AG04449 (cell line): ENCODE measurements at regions not wholly inside any gene's neighbourhood (a gene's known extent, or its start where the extent isn't known, plus 50 kb on each side); places are given as distances from the start of the nearest gene placed in this dataset.
"Not testable (repeated sequence)": the region's sequence is repeated elsewhere in the genome, so short reads cannot be mapped to it uniquely, and the experiment has no call there.

Experiments
- CTCF ChIA-PET: fragments of 350-600 bp; formaldehyde crosslinking; extraction: SDS; loops from one replicate; lab custom pipeline; 2021; ENCODE audit warnings: antibody characterized with exemption; lab: Yijun Ruan, JAX
- POLR2A ChIA-PET: fragments of 400-600, 350-600 bp; formaldehyde crosslinking; extraction: SDS; loops from one replicate; lab custom pipeline; 2020; ENCODE audit warnings: antibody characterized with exemption, inconsistent platforms; lab: Yijun Ruan, JAX
- DNase-seq: peaks from one replicate; pipeline ENCODE4 v3.0.0-alpha.2; 2010; ENCODE audit warnings: low read depth, low spot score
- H3K4me3 ChIP-seq: 2 replicates; pipeline ENCODE4 v1.5.1; 2011; ENCODE audit warnings: low read depth, mild to moderate bottlenecking, control low read depth, low read length
- TF ChIP-seq, protein P1 (sequence below): IDR thresholded peaks from one replicate; pipeline ENCODE4 v1.5.1; 2011; ENCODE audit warnings: mild to moderate bottlenecking, moderate library complexity, low read length, control low read depth, inconsistent platforms; ENCODE audit not compliant: insufficient read depth; ENCODE audit errors: missing control alignments

DNA sequence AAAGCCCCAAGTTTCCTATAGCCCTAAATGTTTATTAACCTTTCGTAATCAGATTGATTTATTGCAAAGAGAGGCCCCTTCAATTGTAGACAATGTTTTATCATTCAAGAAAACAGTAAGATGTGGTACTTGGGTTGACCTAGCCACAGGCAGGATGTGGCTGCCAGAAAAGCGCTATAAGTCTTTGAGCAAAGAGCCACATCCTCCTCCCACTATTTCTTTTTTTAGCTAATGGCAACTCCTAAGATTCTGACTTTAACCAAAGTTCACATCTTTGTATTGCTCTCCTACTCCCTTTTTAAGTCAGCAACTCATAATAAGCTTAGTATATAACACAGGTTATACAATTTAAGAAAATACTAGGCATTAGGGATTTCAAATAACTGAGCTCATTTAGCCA, 70.7 kb upstream of the PPP3CA start:
- TF ChIP-seq, protein P1, sequence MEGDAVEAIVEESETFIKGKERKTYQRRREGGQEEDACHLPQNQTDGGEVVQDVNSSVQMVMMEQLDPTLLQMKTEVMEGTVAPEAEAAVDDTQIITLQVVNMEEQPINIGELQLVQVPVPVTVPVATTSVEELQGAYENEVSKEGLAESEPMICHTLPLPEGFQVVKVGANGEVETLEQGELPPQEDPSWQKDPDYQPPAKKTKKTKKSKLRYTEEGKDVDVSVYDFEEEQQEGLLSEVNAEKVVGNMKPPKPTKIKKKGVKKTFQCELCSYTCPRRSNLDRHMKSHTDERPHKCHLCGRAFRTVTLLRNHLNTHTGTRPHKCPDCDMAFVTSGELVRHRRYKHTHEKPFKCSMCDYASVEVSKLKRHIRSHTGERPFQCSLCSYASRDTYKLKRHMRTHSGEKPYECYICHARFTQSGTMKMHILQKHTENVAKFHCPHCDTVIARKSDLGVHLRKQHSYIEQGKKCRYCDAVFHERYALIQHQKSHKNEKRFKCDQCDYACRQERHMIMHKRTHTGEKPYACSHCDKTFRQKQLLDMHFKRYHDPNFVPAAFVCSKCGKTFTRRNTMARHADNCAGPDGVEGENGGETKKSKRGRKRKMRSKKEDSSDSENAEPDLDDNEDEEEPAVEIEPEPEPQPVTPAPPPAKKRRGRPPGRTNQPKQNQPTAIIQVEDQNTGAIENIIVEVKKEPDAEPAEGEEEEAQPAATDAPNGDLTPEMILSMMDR, result no peak
- CTCF ChIA-PET, result no interaction called here
- H3K4me3 ChIP-seq, result no peak overlapping the region
- DNase-seq, result no peak
- POLR2A ChIA-PET, result no interaction called here

DNA sequence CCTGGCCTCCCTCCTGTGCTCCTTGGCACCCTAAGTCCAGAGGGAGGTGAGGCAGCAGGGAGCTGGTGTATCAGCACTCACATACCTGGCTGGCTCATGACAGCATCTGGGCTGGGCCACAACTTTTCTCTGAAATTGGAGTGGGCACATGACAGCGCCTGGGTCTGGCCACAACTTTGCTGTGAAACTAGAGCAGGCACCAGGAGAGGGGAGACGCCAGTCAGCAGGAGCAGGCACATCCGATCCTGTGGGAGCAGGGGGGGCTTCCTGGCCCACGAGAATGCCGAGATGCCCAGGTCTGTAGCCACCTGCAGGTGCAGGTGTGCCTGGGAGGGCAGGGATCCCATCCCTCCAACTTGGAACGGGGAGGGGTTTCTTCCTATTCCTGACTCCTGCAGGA, 69.7 kb upstream of the PPP3CA start:
- ChIA-PET CTCF (no interaction called here), POLR2A (no interaction called here)
- no peak for DNase-seq
- no peak overlapping the region for H3K4me3 ChIP-seq
- TF ChIP-seq, protein P1, result no peak

DNA sequence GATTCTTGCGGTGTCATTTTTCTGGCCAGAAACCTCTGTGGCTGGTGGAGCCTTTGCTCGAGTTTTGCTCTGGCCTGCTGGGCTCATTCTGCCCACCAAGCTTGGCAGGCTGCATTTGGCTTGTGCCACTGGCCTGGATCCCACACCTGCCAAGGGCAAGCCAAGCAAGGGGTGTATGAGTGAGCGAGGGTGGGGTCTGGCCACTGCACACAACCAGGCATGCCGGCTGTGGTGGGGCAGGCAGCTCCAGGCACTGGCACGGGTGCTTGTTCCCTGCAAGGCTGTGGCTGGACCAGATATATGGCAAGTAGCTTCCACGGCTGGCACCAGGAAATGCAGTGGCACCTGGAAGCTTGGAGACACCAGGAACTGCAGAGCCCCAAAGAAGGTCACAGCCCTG, 68.6 kb upstream of the PPP3CA start:
- H3K4me3 ChIP-seq, result no peak overlapping the region
- TF ChIP-seq, protein P1, result no peak
- POLR2A ChIA-PET, result no interaction called here
- DNase-seq, result no peak
- CTCF ChIA-PET, result no interaction called here

DNA sequence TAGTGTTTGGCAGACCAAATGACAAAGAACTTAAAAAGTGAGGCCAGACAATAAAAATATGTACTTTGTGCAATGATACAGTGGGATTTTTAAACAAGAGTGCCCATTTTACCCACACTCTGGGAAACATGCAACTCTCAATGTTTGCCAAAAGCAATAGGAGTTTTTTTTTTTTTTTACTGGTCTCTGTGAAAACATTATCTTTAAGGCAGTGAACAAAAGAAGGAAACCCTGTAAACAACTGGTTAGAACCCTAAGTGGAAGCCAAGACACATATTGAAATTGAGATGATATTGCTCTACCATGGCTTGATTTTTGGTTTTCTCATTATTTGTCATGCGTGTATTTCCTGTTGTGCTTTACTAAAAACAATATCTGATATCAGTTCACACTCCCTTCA, 67.2 kb upstream of the PPP3CA start:
- POLR2A ChIA-PET, result no interaction called here
- CTCF ChIA-PET, result no interaction called here
- TF ChIP-seq, protein P1, result no peak
- DNase-seq, result no peak
- H3K4me3 ChIP-seq, result no peak overlapping the region

DNA sequence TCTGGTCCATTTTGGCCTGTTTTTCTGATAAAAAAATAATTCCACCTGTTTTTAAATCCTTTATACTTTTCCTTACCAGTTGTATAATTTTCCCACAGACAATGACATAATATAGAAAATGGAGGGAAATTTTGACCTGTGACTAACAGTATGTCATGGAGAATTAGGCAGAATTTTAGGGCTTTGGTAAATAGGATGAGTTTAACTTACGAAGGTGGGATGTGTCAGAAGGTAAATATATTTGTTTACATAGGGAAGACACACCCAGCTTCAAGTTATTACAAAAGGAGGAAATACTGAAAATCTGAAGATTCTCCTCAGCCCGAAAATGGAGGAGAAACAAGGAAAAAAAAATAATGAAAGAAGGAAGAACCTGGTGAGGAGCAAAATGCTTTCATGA, 64.6 kb upstream of the PPP3CA start:
- TF ChIP-seq, protein P1, result no peak
- ChIA-PET POLR2A (no interaction called here), CTCF (no interaction called here)
- no peak overlapping the region for H3K4me3 ChIP-seq
- no peak for DNase-seq

DNA sequence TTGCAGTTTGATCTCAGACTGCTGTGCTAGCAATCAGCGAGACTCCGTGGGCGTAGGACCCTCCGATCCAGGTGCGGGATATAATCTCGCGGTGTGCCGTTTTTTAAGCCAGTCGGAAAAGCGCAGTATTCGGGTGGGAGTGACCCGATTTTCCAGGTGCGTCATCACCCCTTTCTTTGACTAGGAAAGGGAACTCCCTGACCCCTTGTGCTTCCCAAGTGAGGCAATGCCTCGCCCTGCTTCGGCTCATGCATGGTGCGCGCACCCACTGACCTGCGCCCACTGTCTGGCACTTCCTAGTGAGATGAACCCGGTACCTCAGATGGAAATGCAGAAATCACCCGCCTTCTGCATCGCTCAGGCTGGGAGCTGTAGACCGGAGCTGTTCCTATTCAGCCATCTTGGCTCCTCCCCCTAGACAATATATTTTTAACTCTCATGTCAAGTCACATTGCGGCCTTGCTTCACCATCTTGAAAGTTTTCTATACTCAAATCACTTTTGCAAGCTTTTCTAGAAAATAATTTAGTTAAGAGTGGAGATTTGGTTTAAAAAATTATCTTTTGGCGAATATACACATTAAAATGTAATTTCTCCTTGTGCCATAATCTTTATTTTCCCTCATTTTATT, 64.1 kb upstream of the PPP3CA start:
- CTCF ChIA-PET, POLR2A ChIA-PET, DNase-seq, H3K4me3 ChIP-seq: not testable (repeated sequence)

DNA sequence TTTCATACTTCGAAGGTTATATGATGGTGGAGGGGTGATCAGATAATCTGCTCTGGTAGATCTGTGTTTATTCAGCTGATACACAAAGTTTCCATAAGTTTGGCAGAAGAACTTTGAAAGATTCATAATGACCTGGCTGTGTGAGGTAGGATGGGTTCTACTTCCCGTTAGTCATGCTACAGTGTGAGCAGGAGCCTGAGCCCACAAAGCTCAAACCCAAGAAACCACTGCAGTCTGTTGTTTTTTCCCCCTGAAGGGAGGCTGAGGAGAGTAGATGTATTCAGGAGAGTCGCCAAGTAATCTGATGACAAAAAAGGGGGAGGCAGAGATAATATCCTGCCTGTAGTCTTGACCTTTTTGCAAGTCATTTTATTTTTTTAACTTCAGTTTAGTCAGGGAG, 52.8 kb upstream of the PPP3CA start:
- H3K4me3 ChIP-seq, result no peak overlapping the region
- TF ChIP-seq, protein P1, result no peak
- ChIA-PET POLR2A (no interaction called here), CTCF (no interaction called here)
- DNase-seq, result no peak
